SU-DHL-6 (cell line): ENCODE measurements at regions not wholly inside any gene's neighbourhood (a gene's known extent, or its start where the extent isn't known, plus 50 kb on each side); places are given as distances from the start of the nearest gene placed in this dataset.

Experiments used
- CTCF ChIP-seq: fragments of 200-600 bp; sonication (generic); IDR thresholded peaks from one replicate; pipeline ENCODE4 v1.5.1; 2017; ENCODE audit warnings: antibody characterized with exemption, mild to moderate bottlenecking, low read length, moderate library complexity; ENCODE audit not compliant: insufficient read depth, poor library complexity, severe bottlenecking
- EZH2phosphoT487 ChIP-seq: fragments of 200-600 bp; sonication (generic), shearing (Covaris generic); conservative IDR thresholded peaks from 2 replicates; pipeline ENCODE4 v1.6.1; 2018; ENCODE audit warnings: mild to moderate bottlenecking, antibody characterized with exemption, low read length, moderate library complexity, mixed read lengths

GRCh38 chr3:189569473-189569872 is 61.7 kb upstream of the TP63 start:
- no peak for TF ChIP-seq CTCF
- TF ChIP-seq EZH2phosphoT487, result no peak
